HG03139 (cell line): ENCODE measurements at regions not wholly inside any gene's neighbourhood (a gene's known extent, or its start where the extent isn't known, plus 50 kb on each side); places are given as distances from the start of the nearest gene placed in this dataset.
"Not testable (repeated sequence)": the region's sequence is repeated elsewhere in the genome, so short reads cannot be mapped to it uniquely, and the experiment has no call there.

Source experiments
- ATAC-seq: cut with Tn5 transposase; IDR thresholded peaks from one replicate; pipeline ENCODE4 v1.9.1; 2021; ENCODE audit not compliant: unreplicated experiment

DNA sequence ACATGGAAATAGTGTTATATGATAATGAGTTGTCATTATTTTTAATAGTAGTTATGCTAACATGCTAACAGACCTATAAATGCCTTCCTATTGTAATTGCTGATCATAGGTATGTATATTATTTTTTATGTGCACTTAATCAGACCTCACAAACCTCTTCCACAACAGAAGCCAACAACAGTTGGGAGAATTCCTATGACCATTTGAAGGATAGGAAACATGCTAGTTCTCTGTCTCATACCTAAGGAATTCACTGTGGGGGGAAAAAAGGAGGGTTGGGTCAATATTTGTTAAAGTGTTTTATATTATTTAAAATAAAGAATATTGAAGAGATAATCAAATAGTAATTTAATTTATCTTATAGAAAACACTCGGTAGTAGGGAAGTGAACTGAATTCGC, 990.9 kb downstream of the EPHA7 start:
- no peak for ATAC-seq

DNA sequence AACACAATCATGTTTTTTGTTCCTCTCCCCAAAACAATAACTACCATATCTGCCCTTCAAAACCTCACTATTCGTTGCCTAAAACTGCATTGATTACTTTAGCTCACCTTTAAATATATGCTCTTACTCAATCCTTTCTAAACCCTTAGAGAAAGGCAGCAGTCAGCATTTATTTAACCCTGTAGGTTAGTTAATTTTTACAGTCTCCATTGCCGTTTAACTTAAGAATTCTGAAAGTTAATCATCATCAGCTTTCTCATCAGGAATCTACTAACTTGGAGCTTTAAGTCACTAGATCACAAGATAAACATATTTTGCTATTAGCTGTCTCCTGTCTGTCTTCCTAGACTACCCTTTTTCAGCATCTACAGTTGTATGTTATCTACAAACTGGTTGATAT, 991.9 kb downstream of the EPHA7 start:
- no peak for ATAC-seq

DNA sequence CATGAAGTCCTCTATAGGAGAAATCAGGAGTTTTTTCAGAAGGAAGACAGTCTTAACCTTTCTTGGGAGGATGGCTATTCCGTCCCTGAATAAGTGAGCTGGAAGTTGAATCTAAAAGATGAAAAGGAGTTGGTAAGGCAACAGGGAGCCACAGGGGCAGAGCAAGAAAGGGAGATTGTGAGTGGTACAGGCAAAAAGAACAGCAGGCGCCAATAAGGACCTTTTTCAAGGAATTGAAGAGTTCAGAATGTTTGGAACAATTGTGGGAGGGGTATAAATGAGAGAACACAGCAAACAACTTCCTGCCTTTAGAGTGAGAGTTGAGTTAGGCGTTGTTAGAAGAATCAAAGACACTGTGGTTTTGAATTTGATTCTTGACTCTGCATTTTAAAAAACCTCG, 1003.7 kb downstream of the EPHA7 start:
- no peak for ATAC-seq

DNA sequence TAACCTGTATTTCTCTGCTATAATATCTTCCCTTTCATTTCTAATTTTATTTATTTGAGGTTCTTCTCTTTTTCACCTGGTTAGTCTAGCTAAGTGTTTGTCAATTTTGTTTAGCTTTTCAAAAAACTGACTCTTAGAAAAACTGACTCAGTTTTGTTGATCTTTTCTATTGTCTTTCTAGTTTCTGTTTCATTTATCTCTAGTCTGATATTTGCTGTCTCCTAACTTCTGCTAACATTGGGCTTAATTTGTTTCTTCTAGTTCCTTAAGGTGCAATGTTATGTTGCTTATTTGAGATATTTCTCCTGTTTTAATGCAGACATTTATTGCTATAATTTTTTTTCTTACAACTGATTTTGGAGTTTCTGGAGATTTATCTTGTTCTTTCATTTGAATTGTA, 1011.0 kb downstream of the EPHA7 start:
- ATAC-seq = no peak

DNA sequence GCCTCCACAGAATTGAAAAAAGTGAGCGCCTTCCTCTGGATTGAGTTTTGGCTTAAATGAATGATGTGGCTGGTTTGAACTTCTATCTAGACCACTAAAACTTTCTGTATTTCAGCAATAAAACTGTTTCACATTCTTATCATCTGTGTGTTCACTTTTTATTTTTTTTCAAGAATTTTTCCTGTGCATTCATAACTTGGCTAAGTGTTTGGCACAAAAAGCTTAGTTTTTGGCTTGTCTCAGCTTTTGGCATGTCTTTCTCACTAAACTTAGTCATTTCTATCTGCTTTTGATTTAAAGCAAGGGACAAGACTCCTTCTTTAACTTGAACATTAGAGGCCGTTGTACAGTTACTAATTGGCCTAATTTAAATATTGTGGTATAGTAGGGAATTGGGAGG, 1015.1 kb downstream of the EPHA7 start:
- no peak for ATAC-seq

DNA sequence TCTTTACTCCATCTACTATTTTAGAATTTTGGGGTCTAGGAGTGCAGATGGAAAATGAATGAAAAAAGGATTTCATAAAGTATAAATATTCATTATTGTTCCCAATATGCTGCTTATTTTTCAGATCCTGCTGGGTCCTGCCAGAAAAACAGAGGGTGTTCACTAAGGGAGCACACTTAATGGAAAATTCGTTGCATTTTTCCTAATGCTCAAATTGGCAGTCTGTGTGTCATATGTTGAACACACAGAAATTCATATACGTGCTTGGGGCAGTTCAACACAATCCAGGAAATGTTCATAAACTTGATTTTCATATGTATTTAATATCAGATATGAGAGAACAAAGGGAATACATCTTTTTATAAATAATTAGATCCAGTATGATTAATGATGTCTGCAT, 1019.4 kb downstream of the EPHA7 start:
- no peak for ATAC-seq

DNA sequence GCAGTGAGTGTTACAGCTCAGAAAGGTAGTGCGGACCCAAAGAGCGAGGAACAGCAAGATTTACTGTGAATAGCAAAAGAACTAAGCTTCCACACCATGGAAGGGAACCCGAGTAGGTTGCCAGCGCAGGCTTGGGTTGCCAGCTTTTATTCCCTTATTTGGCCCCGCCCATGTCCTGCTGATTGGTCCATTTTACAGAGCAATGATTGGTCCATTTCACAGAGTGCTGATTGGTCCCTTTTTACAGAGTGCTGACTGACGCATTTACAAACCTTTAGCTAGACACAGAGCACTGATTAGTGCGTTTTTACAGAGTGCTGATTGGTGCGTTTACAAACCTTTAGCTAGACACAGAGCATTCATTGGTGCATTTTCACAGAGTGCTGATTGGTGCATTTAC, 1030.7 kb downstream of the EPHA7 start:
- ATAC-seq = not testable (repeated sequence)

DNA sequence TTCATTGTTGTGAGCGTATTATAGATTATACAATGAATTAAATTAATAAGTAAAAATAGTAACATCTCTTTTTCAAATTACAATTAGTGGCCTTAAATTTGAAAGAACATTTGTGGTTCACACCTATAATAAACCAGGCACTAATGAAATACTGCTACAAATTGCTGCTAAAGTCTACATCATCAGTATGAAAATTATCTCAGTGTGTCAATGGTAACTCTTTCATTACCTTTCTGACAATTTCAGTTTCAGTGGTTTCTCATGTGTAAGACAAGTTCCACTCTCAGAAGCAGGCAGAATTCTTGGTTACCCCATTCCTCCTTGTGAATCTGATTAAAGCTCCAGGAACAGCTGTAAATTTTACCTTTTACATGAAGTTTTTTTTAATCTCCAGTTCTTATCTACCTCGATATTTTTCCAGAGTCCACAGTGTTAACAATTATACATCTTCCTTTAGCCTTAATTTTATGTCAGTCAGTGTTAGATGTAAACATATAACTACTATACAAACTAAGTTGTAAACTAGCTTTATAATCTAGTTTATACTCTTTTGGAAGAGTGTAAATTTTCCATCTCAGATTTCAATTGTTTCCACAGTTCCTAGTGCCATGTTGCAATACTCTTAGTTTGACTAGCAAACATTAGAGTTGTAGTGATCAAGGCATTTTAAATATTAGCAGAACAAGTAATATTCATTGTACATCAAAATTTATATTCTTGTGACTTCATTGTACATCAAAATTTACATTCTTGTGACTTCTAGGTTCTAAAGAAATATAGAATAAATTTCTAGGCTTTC, 1038.4 kb downstream of the EPHA7 start:
- no peak for ATAC-seq

DNA sequence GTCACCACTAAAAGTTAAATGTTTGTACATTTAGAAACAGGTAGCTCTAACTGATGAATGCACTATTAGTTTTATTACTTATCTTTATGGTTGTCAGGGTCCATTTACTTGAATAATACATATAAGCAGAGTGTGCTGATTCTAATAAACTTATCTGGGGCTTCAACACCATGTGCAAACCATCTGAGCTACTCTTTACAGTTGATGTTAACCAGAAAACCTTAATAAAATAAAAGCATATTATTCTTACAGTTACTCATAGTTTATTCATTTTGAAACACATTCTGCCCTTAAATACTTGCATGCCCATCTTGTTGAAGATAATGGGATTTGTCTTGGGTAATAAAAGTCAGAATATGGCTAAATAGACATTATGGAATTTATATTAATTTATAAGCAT, 1042.2 kb downstream of the EPHA7 start:
- ATAC-seq = no peak

DNA sequence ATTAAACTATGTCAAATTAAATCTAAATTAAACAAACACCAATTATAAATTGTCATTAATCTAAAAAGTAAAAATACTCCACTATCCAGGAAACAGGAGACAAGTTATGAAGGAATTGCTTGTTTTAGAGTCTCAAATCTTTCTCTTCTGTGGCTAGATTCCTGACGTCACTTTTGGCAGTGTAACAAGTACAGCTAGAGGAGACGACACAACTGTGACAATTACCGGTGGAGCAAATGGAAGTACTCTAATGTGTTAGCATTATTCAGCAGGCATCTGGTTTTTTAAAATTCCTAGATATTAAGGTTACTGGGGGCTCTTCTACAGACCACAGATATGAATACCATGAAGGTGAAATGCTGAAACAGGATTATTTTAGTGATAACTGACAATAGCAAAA, 1042.7 kb downstream of the EPHA7 start:
- ATAC-seq = no peak

DNA sequence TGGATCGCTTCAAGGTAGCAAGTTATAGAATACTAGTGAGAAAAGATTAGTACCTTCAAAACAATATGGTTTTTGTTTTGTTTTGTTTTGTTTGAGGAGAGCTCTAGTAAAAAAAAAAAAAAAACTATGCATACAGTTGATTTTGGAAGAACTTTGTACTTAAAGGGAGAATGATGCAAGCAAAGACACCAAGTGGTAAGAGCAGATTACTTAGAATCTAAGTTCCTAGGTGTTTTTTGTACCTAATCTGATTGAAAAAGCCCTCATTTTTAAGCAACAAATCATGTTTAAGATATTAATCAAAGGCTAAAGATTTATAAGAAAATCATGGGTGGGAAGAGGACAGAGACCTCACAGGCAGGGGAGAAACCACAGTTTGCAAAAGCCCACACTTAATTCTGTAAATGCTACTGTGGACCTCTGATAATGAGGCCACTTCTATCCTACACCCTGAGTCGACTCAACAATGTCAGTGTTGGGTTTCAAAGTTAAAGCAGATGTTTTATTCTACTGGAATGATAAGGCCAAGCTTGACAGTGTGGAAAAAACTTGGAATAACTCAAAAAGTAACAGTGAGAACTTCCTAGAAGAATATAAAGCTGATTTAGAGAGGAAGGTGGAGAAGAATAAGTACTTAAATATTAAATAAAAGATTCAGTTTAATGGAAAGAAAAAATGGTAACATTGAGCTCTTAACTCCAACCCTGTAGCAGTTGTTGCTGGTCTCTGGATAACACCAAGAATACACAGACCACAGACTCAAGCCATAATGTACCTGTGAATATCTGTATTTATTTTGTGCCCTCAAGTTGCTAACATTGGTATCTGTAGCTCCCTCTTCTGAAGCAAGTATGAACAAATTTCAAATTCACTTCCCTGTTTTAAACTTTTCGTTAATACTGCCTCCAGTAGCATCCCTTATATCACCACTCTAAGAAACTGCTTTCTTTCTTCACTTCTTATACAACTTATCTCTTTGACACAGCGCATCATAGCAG, 1047.8 kb downstream of the EPHA7 start:
- ATAC-seq = no peak

DNA sequence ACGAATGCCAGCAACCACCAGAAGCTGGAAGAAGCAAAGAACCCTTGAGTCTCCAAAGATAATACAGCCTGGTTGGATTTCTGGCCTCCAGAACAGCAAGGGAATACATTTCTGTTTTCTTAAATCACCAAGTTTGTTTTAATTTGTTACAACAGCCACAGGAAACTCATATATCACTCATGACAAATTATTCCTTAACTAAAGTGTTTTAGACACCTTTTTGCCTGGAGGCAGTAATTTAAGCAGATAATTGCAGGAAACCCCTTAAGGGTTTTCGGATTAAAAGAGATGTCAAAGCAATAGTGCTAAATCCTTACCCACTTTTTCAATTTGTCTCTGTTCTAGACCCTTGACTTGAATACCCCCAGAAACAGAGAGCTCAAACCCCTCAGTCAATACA, 1050.0 kb downstream of the EPHA7 start:
- ATAC-seq = no peak

DNA sequence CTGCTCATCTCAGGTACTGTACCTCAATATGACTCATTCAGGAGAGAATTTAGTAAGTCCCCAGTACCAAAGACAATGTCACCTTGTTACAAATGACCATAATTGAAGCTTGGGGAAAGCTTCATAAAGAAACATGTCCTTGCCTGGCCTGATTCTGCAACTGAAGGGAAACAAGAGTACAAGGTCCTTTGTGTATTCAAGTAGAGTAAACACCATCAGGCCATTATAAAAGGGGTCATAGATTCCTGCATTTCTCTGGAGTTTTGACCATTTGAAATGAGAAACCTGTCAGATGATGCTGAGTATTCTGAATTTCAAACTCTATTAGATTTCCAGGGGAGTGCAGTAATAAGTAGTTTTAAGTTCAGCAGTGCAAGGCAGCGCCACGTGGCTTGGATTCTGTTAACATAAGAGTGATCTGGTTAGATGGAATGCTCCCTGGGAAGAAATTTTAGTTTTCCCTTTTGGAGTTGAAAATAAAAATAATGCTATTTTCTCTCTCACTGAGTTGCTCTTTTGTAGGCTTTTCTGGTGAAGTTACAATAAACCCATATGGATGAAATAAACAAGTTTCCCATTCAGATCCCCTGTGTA, 1054.3 kb downstream of the EPHA7 start:
- ATAC-seq = no peak

DNA sequence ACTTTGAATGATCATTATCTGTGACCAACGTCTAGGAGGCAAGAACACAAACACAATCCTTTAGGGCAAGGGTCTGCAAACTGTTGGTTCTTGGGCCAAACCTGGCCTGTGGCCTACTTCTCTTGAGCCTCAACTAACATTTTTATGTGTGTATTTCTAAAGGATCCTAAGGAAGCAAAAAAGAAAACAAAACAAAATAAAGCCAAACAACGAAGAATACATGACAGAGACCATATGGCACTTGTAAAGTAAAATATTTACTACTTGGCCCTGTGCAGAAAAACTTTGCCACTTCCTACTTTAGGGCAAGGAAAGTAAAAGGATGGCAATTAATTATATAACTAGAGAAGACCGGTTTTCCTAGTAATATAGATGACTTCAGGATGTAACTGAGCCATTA, 1056.2 kb downstream of the EPHA7 start:
- no peak for ATAC-seq

DNA sequence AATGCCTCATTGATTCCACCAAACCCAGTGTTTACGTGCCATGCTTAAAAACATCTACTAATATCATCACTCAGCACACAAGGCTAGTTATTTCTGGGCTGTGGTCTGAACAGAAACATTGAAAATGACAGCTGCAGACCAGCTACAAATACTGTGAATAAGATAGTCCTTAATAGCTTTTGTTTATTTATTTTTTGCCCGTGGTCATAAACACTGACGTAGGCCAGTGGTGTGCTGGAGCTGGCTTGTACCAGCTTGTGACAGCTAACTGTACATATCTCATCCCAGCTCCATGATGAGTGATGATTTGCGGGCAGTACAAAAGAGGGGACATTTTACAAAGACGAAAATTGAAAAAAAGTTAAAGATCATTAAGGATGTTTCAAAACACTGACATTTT, 1057.0 kb downstream of the EPHA7 start:
- no peak for ATAC-seq

DNA sequence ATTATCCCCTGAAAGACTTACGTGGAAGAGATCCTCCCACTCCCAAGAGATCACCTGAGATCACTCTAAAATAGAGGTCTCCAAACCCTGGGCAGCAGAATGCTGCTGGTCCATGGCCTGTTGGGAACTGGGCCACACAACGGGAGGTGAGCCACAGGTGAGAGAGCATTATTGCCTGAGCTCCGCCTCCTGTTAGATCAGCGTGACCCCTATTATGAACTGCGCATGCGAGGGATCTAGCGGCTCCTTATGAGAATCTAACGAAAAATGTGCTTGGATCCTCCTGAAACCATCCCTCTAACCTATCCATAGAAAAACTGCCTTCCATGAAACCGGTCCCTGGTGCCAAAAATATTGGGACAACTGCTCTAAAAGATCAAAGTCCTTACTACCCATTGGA, 1057.4 kb downstream of the EPHA7 start:
- ATAC-seq = no peak

DNA sequence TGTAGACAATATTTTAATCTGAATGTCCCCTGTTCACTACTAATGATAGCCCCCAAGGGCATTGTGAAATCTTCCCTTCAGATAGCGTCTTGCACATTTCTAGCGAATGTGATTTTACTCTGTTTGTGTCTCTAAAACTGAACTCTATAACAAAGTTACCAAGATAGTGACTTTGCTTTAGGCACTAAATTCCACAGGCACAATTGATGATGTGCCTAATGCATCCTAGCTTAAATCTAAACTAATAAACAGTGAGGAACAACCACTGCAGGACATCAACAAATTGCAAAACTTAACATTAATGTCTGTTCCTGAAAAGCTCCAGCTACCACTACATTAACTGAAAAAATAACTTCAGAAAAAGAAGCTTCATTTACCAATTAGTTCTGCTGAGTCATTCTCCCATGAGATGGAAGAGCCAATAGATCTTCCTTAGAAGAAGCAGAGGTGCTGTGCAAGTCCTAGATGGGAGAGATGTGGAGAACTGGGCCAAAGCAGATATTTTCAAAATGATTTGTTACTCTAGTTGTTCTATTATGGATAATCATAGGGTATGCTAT, 1065.0 kb downstream of the EPHA7 start:
- ATAC-seq = no peak

DNA sequence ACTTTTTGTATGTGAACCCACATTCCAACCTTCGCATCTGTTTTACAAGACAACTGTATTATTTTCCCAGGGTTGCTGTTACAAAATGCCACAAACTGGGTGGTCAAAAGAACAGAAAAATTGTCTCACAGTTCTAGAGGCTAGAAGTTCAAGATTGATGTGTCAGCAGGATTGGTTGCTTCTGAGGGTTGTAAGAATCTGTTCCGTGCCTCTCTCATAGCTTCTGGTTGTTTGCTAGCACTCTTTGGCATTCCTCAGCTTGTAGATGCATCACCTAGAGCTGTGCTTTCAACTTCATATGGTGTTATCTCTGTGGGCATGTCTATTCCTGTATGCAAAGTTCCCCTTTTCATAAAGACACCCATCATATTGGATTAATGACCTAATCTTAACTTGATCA, 1067.2 kb downstream of the EPHA7 start:
- ATAC-seq = no peak

DNA sequence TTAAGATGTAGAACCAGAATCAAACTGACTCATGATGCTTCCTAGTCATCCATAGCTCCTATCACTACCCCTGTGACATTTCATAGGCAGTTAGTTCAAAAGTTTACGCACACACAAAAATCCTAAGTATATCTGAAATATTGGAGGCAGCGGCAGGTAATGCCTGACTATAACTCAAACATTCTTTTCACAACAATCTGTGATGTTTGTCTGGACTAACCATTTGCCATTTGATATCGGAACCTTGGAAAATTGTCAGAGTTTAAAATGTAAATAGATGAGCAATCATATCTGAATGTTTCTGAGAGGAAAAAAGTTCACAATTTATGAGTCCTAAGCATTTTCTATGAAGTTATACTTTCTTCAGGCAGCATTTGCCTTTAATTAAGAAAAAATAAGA, 1078.2 kb downstream of the EPHA7 start:
- no peak for ATAC-seq

DNA sequence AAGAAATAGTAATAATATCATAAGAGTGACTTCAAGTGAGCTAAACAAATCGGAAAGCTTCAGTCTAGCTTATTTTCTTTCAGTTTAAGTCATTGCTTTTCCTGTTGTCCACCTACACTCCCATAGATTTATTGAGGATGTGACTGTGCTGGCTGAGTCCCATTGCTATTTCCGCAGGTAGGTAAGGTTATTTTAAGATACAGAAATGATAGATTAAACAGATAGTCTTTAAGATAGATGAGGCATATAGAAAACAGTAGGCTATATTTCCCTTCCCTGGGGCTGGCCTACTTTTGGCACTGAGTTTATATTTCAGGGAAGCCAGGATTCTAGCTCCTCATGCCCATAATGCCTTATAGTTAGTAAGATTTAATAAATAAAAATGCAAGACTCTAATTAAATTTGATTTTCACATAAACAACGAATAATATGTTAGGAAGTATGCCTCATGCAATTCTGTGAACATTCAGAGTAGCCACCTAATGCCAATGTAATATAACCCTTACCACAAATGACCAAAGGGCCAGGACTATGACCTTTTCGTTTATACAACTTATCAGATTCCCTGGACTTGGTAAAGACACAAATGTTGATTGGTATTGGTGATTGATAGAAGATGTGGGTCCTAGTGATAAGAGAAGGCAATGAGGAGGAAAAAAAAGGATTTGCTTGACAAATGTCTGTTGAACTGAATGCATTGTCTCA, 1079.3 kb downstream of the EPHA7 start:
- no peak for ATAC-seq

DNA sequence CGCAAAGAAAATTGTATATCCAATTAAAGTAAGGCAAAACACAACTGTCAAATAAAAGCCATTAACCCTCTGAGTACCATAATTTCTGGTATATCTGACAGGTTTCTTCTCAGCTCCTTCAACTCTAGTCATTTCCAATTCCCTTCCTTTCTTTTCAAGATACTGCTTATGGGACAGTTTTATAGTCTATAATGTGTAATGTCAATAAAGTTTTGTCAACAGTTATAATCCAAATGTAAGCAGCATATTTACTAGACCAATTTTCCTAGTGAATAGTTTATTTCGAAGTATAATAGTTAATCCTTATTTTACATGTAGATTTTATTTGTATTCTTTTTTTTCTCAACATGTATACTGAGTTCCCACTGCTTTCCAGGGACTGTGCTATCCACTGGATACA, 1081.8 kb downstream of the EPHA7 start:
- ATAC-seq = no peak
